ENCODE measurements at regions not wholly inside any gene's neighbourhood (a gene's known extent, or its start where the extent isn't known, plus 50 kb on each side); places are given as distances from the start of the nearest gene placed in this dataset.

- TF ChIP-seq CTCF (IDR thresholded peaks at IDR 0.05) (no peak), SIN3A (IDR thresholded peaks at IDR 0.05; ENCODE audit: borderline replicate concordance, insufficient read depth, low read depth, low read length) (no peak), POLR2AphosphoS5 (IDR thresholded peaks at IDR 0.05; ENCODE audit: low read depth, low read length) (no peak), TCF7L2 (IDR thresholded peaks at IDR 0.05; ENCODE audit: low read depth, low read length) (no peak)
These were observed 1024.3 kb downstream of the TBC1D22A start for GRCh38 chr22:47786650-47787290.

Data from Panc1 (cell line).